ENCODE measurements at regions not wholly inside any gene's neighbourhood (a gene's known extent, or its start where the extent isn't known, plus 50 kb on each side); places are given as distances from the start of the nearest gene placed in this dataset.

DNA sequence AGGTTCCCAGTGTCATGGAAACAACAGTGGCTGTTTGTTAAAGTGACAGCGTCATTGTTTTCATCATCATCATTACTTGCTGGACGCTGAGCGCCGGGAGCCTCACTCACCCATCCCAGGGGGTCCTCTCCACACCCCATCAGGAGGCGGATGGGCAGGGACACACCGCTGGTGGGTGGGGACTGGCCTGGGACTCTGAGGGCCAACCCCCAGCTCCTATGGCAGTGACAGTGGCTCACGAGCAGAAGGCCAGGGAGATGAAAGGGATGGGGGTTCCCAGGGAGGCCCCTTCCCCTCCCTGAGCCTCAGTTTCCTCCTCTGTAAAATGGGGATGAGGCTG lies 76.6 kb upstream of the PRR5 start:
- TF ChIP-seq, protein P1, sequence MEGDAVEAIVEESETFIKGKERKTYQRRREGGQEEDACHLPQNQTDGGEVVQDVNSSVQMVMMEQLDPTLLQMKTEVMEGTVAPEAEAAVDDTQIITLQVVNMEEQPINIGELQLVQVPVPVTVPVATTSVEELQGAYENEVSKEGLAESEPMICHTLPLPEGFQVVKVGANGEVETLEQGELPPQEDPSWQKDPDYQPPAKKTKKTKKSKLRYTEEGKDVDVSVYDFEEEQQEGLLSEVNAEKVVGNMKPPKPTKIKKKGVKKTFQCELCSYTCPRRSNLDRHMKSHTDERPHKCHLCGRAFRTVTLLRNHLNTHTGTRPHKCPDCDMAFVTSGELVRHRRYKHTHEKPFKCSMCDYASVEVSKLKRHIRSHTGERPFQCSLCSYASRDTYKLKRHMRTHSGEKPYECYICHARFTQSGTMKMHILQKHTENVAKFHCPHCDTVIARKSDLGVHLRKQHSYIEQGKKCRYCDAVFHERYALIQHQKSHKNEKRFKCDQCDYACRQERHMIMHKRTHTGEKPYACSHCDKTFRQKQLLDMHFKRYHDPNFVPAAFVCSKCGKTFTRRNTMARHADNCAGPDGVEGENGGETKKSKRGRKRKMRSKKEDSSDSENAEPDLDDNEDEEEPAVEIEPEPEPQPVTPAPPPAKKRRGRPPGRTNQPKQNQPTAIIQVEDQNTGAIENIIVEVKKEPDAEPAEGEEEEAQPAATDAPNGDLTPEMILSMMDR (IDR thresholded peaks at IDR 0.05): no peak
- TF ChIP-seq ZFX (IDR thresholded peaks at IDR 0.05; ENCODE audit: borderline replicate concordance): no peak
